GM19035 (cell line): ENCODE measurements at regions not wholly inside any gene's neighbourhood (a gene's known extent, or its start where the extent isn't known, plus 50 kb on each side); places are given as distances from the start of the nearest gene placed in this dataset.
"Not testable (repeated sequence)": the region's sequence is repeated elsewhere in the genome, so short reads cannot be mapped to it uniquely, and the experiment has no call there.

Experiments used
- ATAC-seq: cut with Tn5 transposase; IDR thresholded peaks from one replicate; pipeline ENCODE4 v1.9.1; 2021; ENCODE audit not compliant: unreplicated experiment

GRCh38 chr13:101003566-101003965 is 329.0 kb upstream of the TMTC4 start:
- ATAC-seq = no peak

- no peak for ATAC-seq
Observed at GRCh38 chr13:100989392-100989791, 314.8 kb upstream of the TMTC4 start.

- no peak for ATAC-seq
Observed at GRCh38 chr13:100988921-100989320, 314.3 kb upstream of the TMTC4 start.

DNA sequence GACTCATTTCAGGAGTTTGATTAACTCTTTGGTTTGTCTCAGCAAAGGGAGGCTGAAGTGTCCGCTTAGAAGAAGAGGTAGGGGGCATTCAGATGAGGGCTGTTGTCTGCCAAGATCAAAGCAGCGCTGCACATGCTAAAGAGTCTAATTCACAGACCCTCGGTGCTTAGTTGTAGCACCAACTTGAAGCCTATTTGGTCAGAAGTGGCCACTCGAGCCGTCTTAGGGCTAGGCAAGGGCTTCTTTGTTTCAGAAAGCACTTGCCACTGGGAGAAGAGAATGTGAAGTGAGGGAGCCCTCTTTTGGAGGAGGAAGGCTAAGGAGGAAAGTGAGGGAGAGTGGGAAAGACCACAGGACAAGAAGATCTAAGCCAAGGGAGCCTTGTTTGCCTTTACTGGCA is 313.4 kb upstream of the TMTC4 start:
- no peak for ATAC-seq

DNA sequence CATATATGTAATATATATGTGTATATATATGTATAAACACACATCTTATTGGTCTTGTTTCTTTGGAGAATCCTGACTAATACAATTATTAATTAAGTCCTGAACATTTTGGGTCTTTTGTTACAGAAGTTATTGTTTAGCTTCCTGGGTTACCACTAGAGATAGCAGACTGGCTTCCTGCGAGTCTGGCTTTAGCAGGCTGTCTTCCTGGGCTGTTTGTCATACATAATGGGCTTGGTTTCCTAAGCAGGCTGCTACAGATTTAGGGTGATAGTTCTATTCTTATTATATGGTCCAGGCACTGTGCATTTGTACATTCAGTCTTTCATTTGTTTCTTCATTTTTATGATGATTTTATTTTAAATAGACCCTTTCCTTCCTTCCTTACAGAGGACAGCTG is 312.0 kb upstream of the TMTC4 start:
- no peak for ATAC-seq

DNA sequence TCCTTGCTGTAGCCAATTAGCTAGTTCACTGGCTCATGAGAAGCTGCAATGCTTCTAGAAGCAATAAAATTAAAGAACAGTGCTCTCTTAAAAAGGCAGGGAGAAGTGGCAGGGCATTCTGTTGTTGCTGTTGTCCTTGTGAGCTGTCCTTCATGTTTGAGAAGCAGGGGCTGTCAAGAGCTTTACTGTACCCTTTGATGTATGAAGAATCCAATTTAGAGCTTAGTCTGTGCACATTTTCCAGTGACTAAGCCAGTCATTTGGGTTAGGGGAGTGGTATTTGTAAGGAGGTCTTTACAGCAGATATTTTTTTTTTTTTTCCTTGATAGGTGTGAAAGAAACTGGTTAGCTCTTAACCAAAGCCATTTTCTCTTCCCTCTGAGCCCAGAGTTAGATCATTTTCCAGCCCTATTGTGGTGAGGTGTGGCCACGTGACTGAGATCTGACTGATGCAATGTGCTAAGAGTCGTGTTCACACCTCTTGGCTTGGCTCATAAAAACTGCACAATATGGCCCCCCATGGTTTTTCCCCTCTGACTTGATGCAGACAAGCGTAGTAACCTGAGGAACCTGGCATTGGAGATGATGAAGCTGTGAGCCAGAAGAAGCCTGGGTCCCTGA is 309.6 kb upstream of the TMTC4 start:
- no peak for ATAC-seq

GRCh38 chr13:100983111-100983510 is 308.5 kb upstream of the TMTC4 start:
- ATAC-seq = no peak

- ATAC-seq = no peak
Observed at GRCh38 chr13:100980171-100980570, 305.6 kb upstream of the TMTC4 start.

DNA sequence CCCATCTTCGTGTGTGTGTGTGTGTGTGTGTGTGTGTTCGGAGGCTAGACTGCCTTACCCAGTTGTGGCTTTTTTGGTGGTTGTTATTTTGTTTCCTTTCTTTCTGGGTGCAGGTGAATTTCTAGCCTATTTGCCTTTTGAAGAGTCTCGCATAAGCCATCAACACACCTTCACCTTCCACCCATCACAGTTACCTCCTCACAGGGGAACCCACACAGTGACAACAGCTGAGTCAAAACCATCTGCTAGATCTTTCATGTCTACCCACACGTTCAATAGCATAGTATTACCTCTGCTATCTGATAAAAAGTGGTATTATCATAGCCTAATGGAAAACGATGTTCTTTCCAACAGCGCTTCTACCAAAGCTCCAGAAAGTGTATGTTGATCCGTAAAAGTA is 303.2 kb upstream of the TMTC4 start:
- ATAC-seq = no peak

- no peak for ATAC-seq
Observed at GRCh38 chr13:100976993-100977392, 302.4 kb upstream of the TMTC4 start.

DNA sequence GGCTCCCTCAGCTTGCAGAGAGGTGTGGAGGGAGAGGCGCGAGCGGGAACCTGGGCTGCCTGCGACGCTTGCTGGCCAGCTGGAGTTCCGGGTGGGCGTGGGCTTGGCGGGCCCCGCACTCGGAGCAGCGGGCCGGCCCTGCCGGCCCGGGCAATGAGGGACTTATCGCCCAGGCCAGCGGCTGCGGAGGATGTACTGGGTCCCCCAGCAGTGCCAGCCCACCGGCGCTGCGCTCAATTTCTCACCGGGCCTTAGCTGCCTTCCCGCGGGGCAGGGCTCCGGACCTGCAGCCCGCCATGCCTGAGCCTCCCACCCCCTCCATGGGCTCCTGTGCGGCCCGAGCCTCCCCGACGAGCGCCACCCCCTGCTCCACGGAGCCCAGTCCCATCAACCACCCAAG is 301.1 kb upstream of the TMTC4 start:
- not testable (repeated sequence) for ATAC-seq

- ATAC-seq = no peak
Observed at GRCh38 chr13:100962585-100962984, 288.0 kb upstream of the TMTC4 start.

- ATAC-seq = no peak
Observed at GRCh38 chr13:100961186-100961585, 286.6 kb upstream of the TMTC4 start.

DNA sequence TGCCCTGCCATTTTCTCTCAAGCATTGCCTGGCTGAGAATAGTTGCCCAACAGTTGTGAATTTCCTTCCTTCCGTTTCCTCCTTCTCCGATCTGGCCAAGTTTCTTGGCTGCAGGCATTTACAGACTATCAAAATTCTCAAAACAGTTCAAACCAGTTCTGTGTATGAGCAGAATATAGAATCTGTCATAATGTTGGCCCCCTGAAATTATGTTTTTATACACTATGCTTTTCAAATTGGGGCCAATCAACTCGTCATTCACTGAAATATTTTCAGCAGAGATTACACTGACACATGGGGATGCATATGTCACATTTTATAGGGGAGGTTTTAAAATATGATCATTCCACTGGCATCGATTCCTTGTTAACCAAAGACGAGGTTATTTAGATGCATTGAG is 284.2 kb upstream of the TMTC4 start:
- no peak for ATAC-seq

DNA sequence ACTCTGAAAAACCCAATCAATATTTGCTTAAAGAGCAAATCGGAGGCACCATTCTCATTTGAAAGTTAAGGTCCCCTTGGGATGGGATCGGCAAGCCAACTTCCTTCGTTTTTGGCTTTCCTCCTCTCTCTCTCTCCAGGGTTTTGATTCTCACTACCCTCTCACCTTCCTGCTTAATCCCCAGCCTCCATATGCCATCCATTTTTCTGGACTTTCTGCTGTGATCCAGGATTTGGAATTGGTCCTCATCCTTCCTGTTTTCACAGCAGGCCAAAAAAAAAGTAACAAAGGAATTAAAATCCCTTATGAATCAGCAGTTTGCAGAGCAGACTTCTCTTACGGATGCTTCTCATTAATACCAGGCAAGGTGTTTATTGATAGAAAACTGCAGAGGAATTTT is 283.1 kb upstream of the TMTC4 start:
- no peak for ATAC-seq

DNA sequence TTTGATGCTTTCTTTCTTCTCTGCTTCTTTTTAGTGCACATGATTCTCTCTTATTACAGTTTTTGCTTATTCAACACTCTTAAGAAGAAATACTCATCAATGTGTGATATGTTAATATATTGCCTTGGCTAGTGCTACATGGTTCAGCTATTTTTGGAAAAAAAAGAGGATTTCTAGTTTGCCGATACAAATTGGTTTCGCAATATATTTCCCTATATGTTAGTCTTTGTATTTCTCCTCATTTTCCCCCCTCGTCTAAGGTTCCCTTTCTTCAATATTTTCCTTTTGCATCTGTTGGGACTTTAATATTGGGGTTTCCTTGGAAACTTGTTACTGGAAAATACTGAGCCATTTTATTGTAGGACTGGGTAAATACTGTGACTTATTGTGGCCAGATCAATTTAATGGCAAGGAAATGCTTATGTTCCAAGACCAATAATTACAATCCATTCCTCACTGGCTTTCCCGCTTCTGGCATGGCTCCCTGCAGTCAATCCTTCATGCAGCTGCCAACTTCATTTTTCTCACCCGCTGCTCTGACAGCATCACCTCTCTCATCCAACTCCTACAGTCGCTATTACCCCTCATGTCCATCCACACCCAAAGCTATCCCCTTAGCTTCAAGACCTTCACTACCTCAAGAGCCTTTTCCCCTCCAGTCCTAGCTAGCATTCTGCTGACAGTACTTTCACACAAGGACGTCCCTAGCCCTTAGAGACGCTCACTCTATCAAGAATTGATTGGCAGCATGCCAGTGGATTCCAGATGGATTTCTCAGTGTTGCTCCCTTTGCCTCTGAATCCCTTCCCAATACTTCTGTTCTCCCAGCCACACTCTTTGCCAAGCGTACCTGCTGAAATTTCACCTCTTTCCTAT is 280.1 kb upstream of the TMTC4 start:
- ATAC-seq = no peak

DNA sequence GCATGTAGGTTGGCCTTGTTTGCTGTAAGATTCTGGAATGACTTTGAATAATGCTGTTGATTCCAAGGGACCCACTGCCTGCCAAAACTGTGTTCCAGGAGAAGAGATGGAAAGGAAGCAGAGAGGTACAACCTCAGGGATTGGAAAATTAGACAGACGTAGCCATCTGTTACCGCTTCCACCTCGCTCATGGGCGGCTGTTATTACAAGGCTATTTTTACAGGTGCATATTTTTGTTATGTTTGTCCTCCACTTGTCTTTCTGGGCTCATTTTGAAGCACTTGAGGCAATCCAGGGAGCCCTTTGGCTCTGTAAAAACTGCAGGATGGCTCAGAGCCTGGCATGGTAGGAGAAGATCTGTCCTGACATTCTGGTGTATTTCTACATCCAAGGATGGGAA is 276.4 kb upstream of the TMTC4 start:
- no peak for ATAC-seq

DNA sequence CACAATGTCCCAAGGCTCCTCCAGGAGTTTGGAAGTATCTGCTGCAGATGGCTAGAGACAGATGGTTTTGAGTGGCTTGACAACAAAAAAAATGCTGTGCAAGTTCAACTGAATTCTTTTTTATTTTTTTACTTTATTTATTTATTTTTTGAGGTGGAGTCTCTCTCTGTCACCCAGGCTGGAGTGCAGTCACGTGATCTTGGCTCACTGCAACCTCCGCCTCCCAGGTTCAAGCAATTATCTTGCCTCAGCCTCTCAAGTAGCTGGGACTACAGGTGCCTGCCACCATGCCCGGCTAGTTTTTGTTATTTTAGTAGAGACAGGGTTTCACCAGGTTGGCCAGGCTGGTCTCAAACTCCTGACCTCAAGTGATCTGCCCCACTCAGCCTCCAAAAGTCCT is 274.3 kb upstream of the TMTC4 start:
- ATAC-seq = not testable (repeated sequence)

DNA sequence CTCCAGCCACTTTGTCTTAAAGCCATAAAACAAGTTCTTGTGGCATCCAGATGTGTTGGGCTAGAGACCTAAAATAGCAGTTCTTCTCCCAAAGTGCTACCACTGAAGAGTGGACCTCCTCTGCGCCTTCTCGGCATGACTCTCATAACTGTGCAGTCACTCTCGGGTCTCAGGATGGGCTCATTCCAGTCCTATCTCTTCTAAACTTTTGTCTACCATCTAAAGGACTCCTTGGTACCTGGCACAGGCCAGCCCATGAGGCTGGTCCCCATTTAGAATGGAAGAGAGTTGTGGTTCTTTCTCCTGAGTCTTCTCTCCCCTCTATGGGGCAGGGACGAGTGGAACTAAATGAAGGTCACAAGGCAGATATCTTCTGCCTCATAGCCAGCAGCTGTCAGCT is 272.0 kb upstream of the TMTC4 start:
- no peak for ATAC-seq

- ATAC-seq = no peak
Observed at GRCh38 chr13:100944791-100945345, 270.3 kb upstream of the TMTC4 start.

GRCh38 chr13:100942742-100943141 is 268.1 kb upstream of the TMTC4 start:
- no peak for ATAC-seq
